Upper lobe of left lung (tissue), 4 donors: ENCODE measurements at regions not wholly inside any gene's neighbourhood (a gene's known extent, or its start where the extent isn't known, plus 50 kb on each side); places are given as distances from the start of the nearest gene placed in this dataset.

Experiments
- CTCF ChIP-seq, 6 experiments: fragments of 450-650 bp in 4 of 6; fragments of 200-600 bp in 2 of 6; sonication (generic) in 2 of 6; IDR thresholded peaks; one replicate each; pipeline ENCODE4 v1.5.1; 2016 to 2019; ENCODE audit warnings: antibody characterized with exemption in 6 of 6
- EP300 ChIP-seq, 4 donors: sonication (generic); formaldehyde crosslinking; IDR thresholded peaks; one replicate each; pipeline ENCODE4 v1.5.1; 2017; ENCODE audit warnings: antibody characterized with exemption in 4 of 4, control low read depth in 2 of 4
- POLR2A ChIP-seq, 4 donors: fragments of 450-650 bp; IDR thresholded peaks; one replicate each; pipeline ENCODE4 v1.5.1; 2016 to 2017; ENCODE audit warnings: antibody characterized with exemption in 4 of 4, mild to moderate bottlenecking in 2 of 4
- POLR2AphosphoS5 ChIP-seq, 2 donors: sonication (generic); formaldehyde crosslinking; IDR thresholded peaks; one replicate each; pipeline ENCODE4 v1.5.1; 2017; ENCODE audit warnings: antibody characterized with exemption in 2 of 2

DNA sequence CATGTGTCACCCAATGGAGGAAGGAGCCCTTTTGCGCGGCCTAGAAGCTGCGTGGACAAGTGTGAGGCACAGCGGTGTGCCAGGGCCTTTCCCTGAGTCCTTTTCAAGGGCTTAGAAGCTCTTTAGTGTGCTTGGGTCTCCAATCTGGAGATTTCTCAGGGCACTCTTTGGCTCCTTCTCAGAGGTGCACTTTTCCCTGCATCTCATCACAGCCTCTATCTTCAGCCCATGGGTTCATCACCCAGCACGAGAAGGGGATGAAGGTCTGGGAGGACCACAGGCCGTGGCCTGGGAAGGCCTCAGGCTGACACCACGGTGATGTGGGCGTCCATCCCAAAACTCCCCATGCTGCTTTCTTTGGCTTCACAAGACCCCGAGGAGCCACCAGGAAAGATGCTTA is 233.4 kb downstream of the TEX36 start:
- TF ChIP-seq CTCF (IDR thresholded peaks at IDR 0.05), result no peak
- TF ChIP-seq POLR2AphosphoS5 (IDR thresholded peaks at IDR 0.05), result no peak
- TF ChIP-seq POLR2A (IDR thresholded peaks at IDR 0.05), result no peak
- TF ChIP-seq EP300 (IDR thresholded peaks at IDR 0.05), result no peak
